GM12875 (cell line): ENCODE measurements at regions not wholly inside any gene's neighbourhood (a gene's known extent, or its start where the extent isn't known, plus 50 kb on each side); places are given as distances from the start of the nearest gene placed in this dataset.

ENCODE experiments used
- H3K4me3 ChIP-seq: one replicate; pipeline ENCODE4 v1.5.1; 2011; ENCODE audit warnings: low read depth, low read length, control low read depth
- CTCF ChIP-seq: IDR thresholded peaks from 2 replicates; pipeline ENCODE4 v1.5.1; 2011; ENCODE audit warnings: low read depth, mild to moderate bottlenecking, control low read depth, inconsistent platforms, low read length, moderate library complexity, borderline replicate concordance; ENCODE audit not compliant: insufficient read depth

GRCh38 chr2:78967294-78967693 is 58.2 kb upstream of the REG3G start:
- H3K4me3 ChIP-seq = no peak overlapping the region
- no peak for TF ChIP-seq CTCF

- no peak for TF ChIP-seq CTCF
Measured at GRCh38 chr2:78973630-78974029, 51.9 kb upstream of the REG3G start.

More at GRCh38 chr2:78973630-78974029, 51.9 kb upstream of the REG3G start:
- no peak overlapping the region for H3K4me3 ChIP-seq
